ENCODE measurements at regions not wholly inside any gene's neighbourhood (a gene's known extent, or its start where the extent isn't known, plus 50 kb on each side); places are given as distances from the start of the nearest gene placed in this dataset.

GRCh38 chr3:82079335-82079890 lies 318.0 kb upstream of the GBE1 start:
- Mint-ChIP-seq H3K4me1 (peaks cover 5% of the 10 kb centered on the region), H3K4me3 (no peak overlapping the region), H3K36me3 (no peaks in the 10 kb centered on the region), H3K9me3 (no peaks in the 10 kb centered on the region), H3K27me3 (ENCODE audit: low read depth in 3 of 3) (no peaks in the 10 kb centered on the region), H3K27ac (no peak overlapping the region)
- no peak overlapping the region for H3K9ac ChIP-seq (ENCODE audit: insufficient read depth, low read length, poor library complexity, severe bottlenecking)
- no peak overlapping the region for H3K4me2 ChIP-seq (replicated peaks; ENCODE audit: extremely low read depth, low read length, poor library complexity, severe bottlenecking)
- no peaks in the 10 kb centered on the region for H3K79me2 ChIP-seq (ENCODE audit: insufficient read depth, low read length)
- no peaks in the 10 kb centered on the region for H3K9me3 ChIP-seq (replicated peaks in 1 of 2; ENCODE audit: control insufficient read depth in 1 of 2, insufficient read depth in 1 of 2, low read length in 2 of 2)
- no peaks in the 10 kb centered on the region for H3K4me1 ChIP-seq (ENCODE audit: control insufficient read depth in 1 of 2, insufficient read depth in 2 of 2, low read length in 2 of 2)
- no peak for TF ChIP-seq CTCF (IDR thresholded peaks at IDR 0.05)
- DNase-seq = no peak
- H3K27me3 ChIP-seq (ENCODE audit: control insufficient read depth in 2 of 2, insufficient read depth in 2 of 2, low read length in 2 of 2) = no peaks in the 10 kb centered on the region
- no peaks in the 10 kb centered on the region for H3K36me3 ChIP-seq (replicated peaks in 1 of 2; ENCODE audit: control insufficient read depth in 1 of 2, insufficient read depth in 2 of 2, low read length in 2 of 2)
- H2AFZ ChIP-seq (ENCODE audit: insufficient read depth, low read depth, low read length, poor library complexity, severe bottlenecking) = no peak overlapping the region
- intact Hi-C loops (cut with micrococcal nuclease) = no loop called here
- H3K4me3 ChIP-seq (replicated peaks in 1 of 3; ENCODE audit: low read depth in 2 of 3, low read length in 3 of 3) = no peak overlapping the region
- H3K27ac ChIP-seq (ENCODE audit: low read depth in 1 of 2, low read length in 2 of 2) = no peak overlapping the region
- 80% methylated on average over 1 of the region's 5 CpGs for whole genome bisulfite sequencing (ENCODE audit: insufficient coverage)
- no peaks in the 10 kb centered on the region for H4K20me1 ChIP-seq (ENCODE audit: insufficient read depth, low read length)

DNA sequence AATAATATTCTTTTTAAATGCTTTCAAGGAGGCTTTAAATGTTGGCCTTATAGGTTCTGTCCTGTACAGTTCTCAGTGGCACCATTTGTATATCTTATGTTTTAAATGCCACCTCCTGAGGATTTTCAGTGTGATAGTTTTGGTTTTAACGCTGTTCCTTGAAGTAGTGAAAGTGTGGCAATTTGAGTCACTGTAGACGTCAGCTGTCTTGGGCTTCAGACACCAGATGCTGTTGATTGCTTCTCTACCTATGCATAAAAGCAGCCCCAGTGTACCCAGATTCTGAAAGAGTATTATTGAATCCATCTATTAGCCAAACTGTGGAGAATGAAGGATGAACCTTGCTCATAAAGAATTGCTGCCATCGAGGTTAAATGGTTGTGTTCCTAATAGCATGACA lies 316.8 kb upstream of the GBE1 start:
- no peak overlapping the region for H3K4me3 Mint-ChIP-seq
- Histone ChIP-seq H4K20me1 (ENCODE audit: insufficient read depth, low read length) (no peaks in the 10 kb centered on the region), H3K4me2 (replicated peaks; ENCODE audit: extremely low read depth, low read length, poor library complexity, severe bottlenecking) (no peak overlapping the region), H3K4me3 (replicated peaks in 1 of 3; ENCODE audit: low read depth in 2 of 3, low read length in 3 of 3) (no peak overlapping the region), H2AFZ (ENCODE audit: insufficient read depth, low read depth, low read length, poor library complexity, severe bottlenecking) (peak overlapping the region; percentile 15), H3K4me1 (ENCODE audit: control insufficient read depth in 1 of 2, insufficient read depth in 2 of 2, low read length in 2 of 2) (no peaks in the 10 kb centered on the region), H3K9me3 (replicated peaks in 1 of 2; ENCODE audit: control insufficient read depth in 1 of 2, insufficient read depth in 1 of 2, low read length in 2 of 2) (no peaks in the 10 kb centered on the region), H3K9ac (ENCODE audit: insufficient read depth, low read length, poor library complexity, severe bottlenecking) (no peak overlapping the region), H3K79me2 (ENCODE audit: insufficient read depth, low read length) (no peaks in the 10 kb centered on the region), H3K27me3 (ENCODE audit: control insufficient read depth in 2 of 2, insufficient read depth in 2 of 2, low read length in 2 of 2) (no peaks in the 10 kb centered on the region), H3K36me3 (replicated peaks in 1 of 2; ENCODE audit: control insufficient read depth in 1 of 2, insufficient read depth in 2 of 2, low read length in 2 of 2) (no peaks in the 10 kb centered on the region), H3K27ac (ENCODE audit: low read depth in 1 of 2, low read length in 2 of 2) (no peak overlapping the region)
- no peaks in the 10 kb centered on the region for H3K27me3 Mint-ChIP-seq (ENCODE audit: low read depth in 3 of 3)
- H3K36me3 Mint-ChIP-seq = no peaks in the 10 kb centered on the region
- H3K4me1 Mint-ChIP-seq = peaks cover 5% of the 10 kb centered on the region
- DNase-seq = no peak
- WGBS (ENCODE audit: insufficient coverage) = 40% methylated on average over 1 of the region's 3 CpGs
- no peaks in the 10 kb centered on the region for H3K9me3 Mint-ChIP-seq
- TF ChIP-seq CTCF (IDR thresholded peaks at IDR 0.05) = no peak
- intact Hi-C loops (cut with micrococcal nuclease) = no loop called here
- no peak overlapping the region for H3K27ac Mint-ChIP-seq

Data from CD14-positive monocyte (primary cell).